Keratinocyte (primary cell): ENCODE measurements at regions not wholly inside any gene's neighbourhood (a gene's known extent, or its start where the extent isn't known, plus 50 kb on each side); places are given as distances from the start of the nearest gene placed in this dataset.

ENCODE experiments used
- DNase-seq: peaks from one replicate; pipeline ENCODE4 v3.0.0-alpha.2; 2011; ENCODE audit warnings: low read depth, missing footprints, low spot score
- FAIRE-seq: peaks from 2 replicates; lab custom pipeline; 2011; peaks lifted over from hg19 to GRCh38; lab: Jason Lieb, UNC
- H2AFZ ChIP-seq: 2 replicates; pipeline ENCODE4 v1.6.0; 2012; ENCODE audit warnings: low read length, control low read depth, inconsistent platforms; ENCODE audit not compliant: control insufficient read depth
- H3K27ac ChIP-seq: 2 replicates; pipeline ENCODE4 v1.5.1; 2011; ENCODE audit warnings: low read length; ENCODE audit not compliant: control insufficient read depth, insufficient read depth
- H3K27me3 ChIP-seq: 3 replicates; pipeline ENCODE4 v1.6.0; 2011; ENCODE audit warnings: low read length; ENCODE audit not compliant: control insufficient read depth, insufficient read depth; ENCODE audit errors: extremely low read depth
- H3K36me3 ChIP-seq, 2 experiments: 2 replicates in 1 of 2; 3 replicates in 1 of 2; pipeline ENCODE4 v1.5.1; 2011; ENCODE audit warnings: low read length in 2 of 2, mild to moderate bottlenecking in 1 of 2; ENCODE audit not compliant: control insufficient read depth in 2 of 2, insufficient read depth in 2 of 2; ENCODE audit errors: extremely low read depth in 1 of 2
- H3K4me1 ChIP-seq: 3 replicates; pipeline ENCODE4 v1.5.1; 2011; ENCODE audit warnings: low read length; ENCODE audit not compliant: control insufficient read depth, insufficient read depth; ENCODE audit errors: extremely low read depth
- H3K4me2 ChIP-seq: 3 replicates; pipeline ENCODE4 v1.6.0; 2011; ENCODE audit warnings: low read depth, low read length; ENCODE audit not compliant: control insufficient read depth, insufficient read depth; ENCODE audit errors: extremely low read depth
- H3K4me3 ChIP-seq, 3 experiments: fragments of 200-600 bp in 1 of 3; sonication (generic) in 1 of 3; 2 replicates in 2 of 3; 3 replicates in 1 of 3; pipeline ENCODE4 v1.5.1; 2011 to 2016; ENCODE audit warnings: low read length in 3 of 3, mild to moderate bottlenecking in 3 of 3, control low read depth in 2 of 3, inconsistent platforms in 1 of 3, low read depth in 1 of 3, mixed read lengths in 1 of 3, mixed run types in 1 of 3, moderate library complexity in 1 of 3; ENCODE audit not compliant: control insufficient read depth in 2 of 3, insufficient read depth in 2 of 3; ENCODE audit errors: extremely low read depth in 1 of 3
- H3K79me2 ChIP-seq: 2 replicates; pipeline ENCODE4 v1.6.0; 2012; ENCODE audit warnings: low read length; ENCODE audit not compliant: control insufficient read depth, insufficient read depth
- H3K9ac ChIP-seq: 3 replicates; pipeline ENCODE4 v1.6.0; 2011; ENCODE audit warnings: low read length; ENCODE audit not compliant: control insufficient read depth, insufficient read depth; ENCODE audit errors: extremely low read depth
- H3K9me1 ChIP-seq: 3 replicates; pipeline ENCODE4 v1.6.0; 2011; ENCODE audit warnings: low read length; ENCODE audit not compliant: control insufficient read depth, insufficient read depth; ENCODE audit errors: extremely low read depth
- H3K9me3 ChIP-seq: 2 replicates; pipeline ENCODE4 v1.5.1; 2012; ENCODE audit warnings: low read depth, low read length; ENCODE audit not compliant: control insufficient read depth
- H4K20me1 ChIP-seq: 3 replicates; pipeline ENCODE4 v1.6.0; 2011; ENCODE audit warnings: low read length; ENCODE audit not compliant: control insufficient read depth, insufficient read depth; ENCODE audit errors: extremely low read depth
- CTCF ChIP-seq, 3 experiments: IDR thresholded peaks in 1 of 3; conservative IDR thresholded peaks in 1 of 3; optimal IDR thresholded peaks in 1 of 3; 2 replicates in 2 of 3; 3 replicates in 1 of 3; pipeline versions ENCODE3 to v1.5.1; 2011; ENCODE audit warnings: low read length in 3 of 3, mild to moderate bottlenecking in 3 of 3, moderate library complexity in 2 of 3, control low read depth in 1 of 3, inconsistent platforms in 1 of 3; ENCODE audit not compliant: insufficient read depth in 2 of 3; ENCODE audit errors: extremely low read depth in 1 of 3
- EZH2 ChIP-seq: IDR thresholded peaks from one replicate; pipeline ENCODE4 v1.6.1; 2012; ENCODE audit warnings: inconsistent platforms, mild to moderate bottlenecking, low read length, moderate library complexity
- dilution Hi-C: fragments of 300-500 bp; cut with MboI; formaldehyde crosslinking; loops from one replicate; pipeline ENCODE4 v1.7.0; 2020; ENCODE audit warnings: low sequenced_read_pairs; ENCODE audit not compliant: extremely low pct_ligation_motif_present

GRCh38 chr2:71937396-71937795, 210.3 kb downstream of the CYP26B1 start:
- H3K79me2 ChIP-seq, result no peaks in the 10 kb centered on the region
- H3K27me3 ChIP-seq, result peaks cover 3% of the 10 kb centered on the region
- no peaks in the 10 kb centered on the region for H3K9me3 ChIP-seq
- H4K20me1 ChIP-seq, result no peaks in the 10 kb centered on the region
- TF ChIP-seq CTCF (optimal IDR thresholded peaks at IDR 0.05 in 1 of 3, IDR thresholded peaks at IDR 0.05 in 1 of 3, conservative IDR thresholded peaks at IDR 0.05 in 1 of 3; ENCODE audit: extremely low read depth in 1 of 3, insufficient read depth in 2 of 3, low read length in 3 of 3), result no peak
- H3K27ac ChIP-seq, result no peak overlapping the region
- no peak overlapping the region for H3K4me2 ChIP-seq
- no peak for DNase-seq
- no peak overlapping the region for H3K4me3 ChIP-seq
- dilution Hi-C loops, result no loop called here
- no peak for FAIRE-seq
- H3K4me1 ChIP-seq, result peaks cover 4% of the 10 kb centered on the region
- no peak overlapping the region for H2AFZ ChIP-seq
- no peaks in the 10 kb centered on the region for H3K36me3 ChIP-seq
- H3K9me1 ChIP-seq, result no peaks in the 10 kb centered on the region
- H3K9ac ChIP-seq, result no peak overlapping the region

DNA sequence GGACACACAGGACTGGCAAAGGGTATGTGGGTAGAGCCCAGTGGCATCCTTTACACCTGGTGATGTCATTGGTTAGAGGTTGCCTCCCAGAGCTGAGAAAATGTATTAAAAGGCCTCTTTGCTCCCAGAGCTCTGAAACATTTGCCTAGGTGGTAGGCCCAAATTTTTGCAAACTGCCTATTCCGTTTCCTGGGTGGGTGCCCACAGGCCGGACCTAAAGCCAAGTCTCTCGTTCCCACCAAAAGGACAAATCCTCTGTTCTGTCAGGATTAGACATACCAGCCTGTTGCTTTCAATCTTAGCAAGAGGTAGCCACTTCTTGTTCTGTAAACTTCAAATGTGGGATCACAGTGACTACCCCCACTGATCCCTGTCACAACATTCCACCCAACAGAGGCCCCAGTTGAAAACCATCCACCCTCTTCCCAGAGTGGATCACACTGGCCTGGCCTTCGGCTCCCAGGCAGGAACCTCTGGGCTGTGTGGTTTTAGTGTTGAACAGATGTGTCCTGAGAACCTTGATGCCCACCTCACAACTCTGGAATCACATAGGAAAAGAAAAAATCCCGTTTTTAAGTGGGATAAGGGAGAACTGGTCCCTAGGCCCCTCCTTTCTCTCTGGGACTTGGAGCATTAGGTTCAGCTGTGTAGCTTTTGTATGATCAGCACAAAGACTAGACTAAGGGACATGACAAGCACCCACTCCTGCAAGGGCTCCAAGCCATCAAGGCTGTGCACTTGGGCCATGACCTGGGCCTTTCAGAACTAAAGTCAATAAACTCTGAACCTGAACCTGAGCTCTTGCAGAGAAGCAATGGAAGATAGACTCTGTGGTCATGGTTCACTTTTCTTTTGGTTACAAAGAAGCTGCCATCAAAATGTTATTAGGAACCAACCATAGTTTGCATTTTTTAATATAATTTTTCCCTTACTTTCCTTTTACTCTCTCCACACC, 211.3 kb downstream of the CYP26B1 start:
- no peak overlapping the region for H3K9ac ChIP-seq
- no peaks in the 10 kb centered on the region for H3K9me3 ChIP-seq
- no peaks in the 10 kb centered on the region for H3K9me1 ChIP-seq
- H3K27me3 ChIP-seq, result peaks cover 3% of the 10 kb centered on the region
- no peak overlapping the region for H3K4me3 ChIP-seq
- H4K20me1 ChIP-seq, result no peaks in the 10 kb centered on the region
- dilution Hi-C loops, result no loop called here
- no peaks in the 10 kb centered on the region for H3K79me2 ChIP-seq
- peaks cover 4% of the 10 kb centered on the region for H3K4me1 ChIP-seq
- no peak overlapping the region for H2AFZ ChIP-seq
- no peaks in the 10 kb centered on the region for H3K36me3 ChIP-seq
- no peak for DNase-seq
- H3K27ac ChIP-seq, result no peak overlapping the region
- H3K4me2 ChIP-seq, result no peak overlapping the region
- TF ChIP-seq CTCF (optimal IDR thresholded peaks at IDR 0.05 in 1 of 3, IDR thresholded peaks at IDR 0.05 in 1 of 3, conservative IDR thresholded peaks at IDR 0.05 in 1 of 3; ENCODE audit: extremely low read depth in 1 of 3, insufficient read depth in 2 of 3, low read length in 3 of 3), result no peak
- TF ChIP-seq EZH2, result no peak
- FAIRE-seq, result no peak
